Urinary bladder (tissue), 3 donors: ENCODE measurements at regions not wholly inside any gene's neighbourhood (a gene's known extent, or its start where the extent isn't known, plus 50 kb on each side); places are given as distances from the start of the nearest gene placed in this dataset.
"Not testable (repeated sequence)": the region's sequence is repeated elsewhere in the genome, so short reads cannot be mapped to it uniquely, and the experiment has no call there.

Source experiments
- DNase-seq: peaks from one replicate; pipeline ENCODE4 v3.0.0-alpha.2; 2015; ENCODE audit errors: extremely low spot score
- H3K27ac ChIP-seq: one replicate; pipeline ENCODE4 v1.5.1; 2013; ENCODE audit warnings: low read depth, mild to moderate bottlenecking, moderate library complexity
- H3K36me3 ChIP-seq: one replicate; pipeline ENCODE4 v1.6.1; 2013; ENCODE audit warnings: mild to moderate bottlenecking, moderate library complexity; ENCODE audit not compliant: insufficient read depth
- H3K4me1 ChIP-seq: one replicate; pipeline ENCODE4 v1.6.1; 2013; ENCODE audit warnings: mild to moderate bottlenecking, moderate library complexity; ENCODE audit not compliant: insufficient read depth
- H3K4me3 ChIP-seq: one replicate; pipeline ENCODE4 v1.5.1; 2013; ENCODE audit warnings: low read depth, low read length
- WGBS: extraction: QIAGEN DNeasy Blood & Tissue Kit; methylation state at CpG from one replicate; pipeline ENCODE4 v1.1.7; 2013; 5-methylcytosine and 5-hydroxymethylcytosine counted together
- donor health status: healthy with polysubstance abuse.
- donor health status: healthy.

DNA sequence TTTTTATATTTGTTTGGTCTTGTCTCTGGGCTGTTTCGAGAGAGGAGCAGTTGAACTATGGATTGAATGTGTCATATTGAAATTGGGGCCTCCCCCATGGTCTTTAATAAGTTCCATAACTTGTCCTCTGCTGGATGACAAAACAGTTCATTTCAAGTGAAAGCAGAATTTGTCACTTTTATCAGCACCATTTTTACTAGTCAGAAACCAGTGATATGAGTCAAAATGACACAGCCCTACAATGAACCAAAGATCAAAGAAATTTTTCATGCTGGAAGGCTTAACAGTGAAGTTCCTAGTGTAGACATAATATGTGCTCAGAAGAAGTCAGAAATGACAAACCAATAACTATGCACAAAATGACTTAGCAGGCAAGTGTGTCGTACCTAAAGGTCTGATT lies 133.6 kb upstream of the VWC2 start:
- Histone ChIP-seq H3K4me1 (no peaks in the 10 kb centered on the region), H3K36me3 (no peaks in the 10 kb centered on the region), H3K4me3 (no peak overlapping the region), H3K27ac (no peak overlapping the region)
- DNase-seq = no peak
- WGBS = 69% methylated on average over 2 of the region's 2 CpGs

GRCh38 chr7:49643321-49643720 lies 130.1 kb upstream of the VWC2 start:
- no peaks in the 10 kb centered on the region for H3K36me3 ChIP-seq
- H3K27ac ChIP-seq = no peak overlapping the region
- DNase-seq = no peak
- H3K4me3 ChIP-seq = no peak overlapping the region
- WGBS = 54% methylated on average over 5 of the region's 5 CpGs
- no peaks in the 10 kb centered on the region for H3K4me1 ChIP-seq

DNA sequence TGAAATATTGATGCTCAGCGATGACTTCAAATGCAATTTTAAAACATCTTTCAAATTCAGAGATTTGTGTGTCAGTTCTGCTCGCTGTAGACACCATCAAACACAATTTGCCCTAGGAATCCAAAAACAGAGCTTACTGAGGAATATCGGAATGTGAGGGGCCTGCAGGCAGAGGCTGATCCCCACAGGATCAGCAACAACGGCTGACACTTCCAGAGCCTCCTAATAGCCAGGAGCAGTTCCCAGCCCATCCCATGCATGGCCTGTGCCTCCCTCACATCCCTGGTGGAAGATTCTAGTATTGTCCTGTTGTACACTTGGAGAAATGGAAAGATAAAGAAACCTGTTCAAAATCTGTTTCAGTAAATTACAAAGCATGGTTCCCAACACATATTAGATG lies 129.7 kb upstream of the VWC2 start:
- Histone ChIP-seq H3K36me3 (no peaks in the 10 kb centered on the region), H3K4me3 (no peak overlapping the region), H3K4me1 (no peaks in the 10 kb centered on the region), H3K27ac (no peak overlapping the region)
- 71% methylated on average over 4 of the region's 4 CpGs for WGBS
- DNase-seq = no peak

- Histone ChIP-seq H3K27ac (no peak overlapping the region), H3K4me3 (no peak overlapping the region), H3K36me3 (no peaks in the 10 kb centered on the region), H3K4me1 (no peaks in the 10 kb centered on the region)
- DNase-seq = no peak
- whole genome bisulfite sequencing = 61% methylated on average over 3 of the region's 3 CpGs
Measured at GRCh38 chr7:49644396-49645166, 128.9 kb upstream of the VWC2 start.

- Histone ChIP-seq H3K4me3 (no peak overlapping the region), H3K4me1 (no peaks in the 10 kb centered on the region), H3K36me3 (no peaks in the 10 kb centered on the region), H3K27ac (no peak overlapping the region)
- no peak for DNase-seq
- WGBS = 67% methylated on average over 3 of the region's 3 CpGs
Measured at GRCh38 chr7:49645296-49645695, 128.1 kb upstream of the VWC2 start.

GRCh38 chr7:49660170-49660783 lies 113.2 kb upstream of the VWC2 start:
- H3K4me3 ChIP-seq = no peak overlapping the region
- no peaks in the 10 kb centered on the region for H3K4me1 ChIP-seq
- no peak overlapping the region for H3K27ac ChIP-seq
- WGBS = 70% methylated on average over 3 of the region's 3 CpGs
- H3K36me3 ChIP-seq = no peaks in the 10 kb centered on the region
- no peak for DNase-seq

DNA sequence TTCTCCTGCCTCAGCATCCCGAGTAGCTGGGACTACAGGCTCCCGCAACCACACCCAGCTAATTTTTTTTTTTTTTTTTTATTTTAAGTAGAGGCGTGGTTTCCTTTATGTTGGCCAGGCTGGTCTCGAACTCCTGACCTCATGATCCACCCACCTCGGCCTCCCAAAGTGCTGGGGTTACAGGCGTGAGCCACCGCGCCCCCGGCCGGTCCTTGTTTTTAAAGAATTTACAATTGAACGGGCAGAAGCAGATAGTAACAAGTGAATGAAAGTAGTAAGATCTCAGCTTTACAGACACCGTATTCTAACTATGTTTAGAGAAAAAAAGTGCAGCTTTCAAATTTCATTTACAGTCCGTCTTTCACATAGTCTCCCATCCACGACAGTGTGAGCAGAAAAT lies 112.5 kb upstream of the VWC2 start:
- WGBS = 83% methylated on average over 14 of the region's 14 CpGs
- no peaks in the 10 kb centered on the region for H3K36me3 ChIP-seq
- DNase-seq = no peak
- H3K4me1 ChIP-seq = no peaks in the 10 kb centered on the region
- no peak overlapping the region for H3K27ac ChIP-seq
- H3K4me3 ChIP-seq = no peak overlapping the region

DNA sequence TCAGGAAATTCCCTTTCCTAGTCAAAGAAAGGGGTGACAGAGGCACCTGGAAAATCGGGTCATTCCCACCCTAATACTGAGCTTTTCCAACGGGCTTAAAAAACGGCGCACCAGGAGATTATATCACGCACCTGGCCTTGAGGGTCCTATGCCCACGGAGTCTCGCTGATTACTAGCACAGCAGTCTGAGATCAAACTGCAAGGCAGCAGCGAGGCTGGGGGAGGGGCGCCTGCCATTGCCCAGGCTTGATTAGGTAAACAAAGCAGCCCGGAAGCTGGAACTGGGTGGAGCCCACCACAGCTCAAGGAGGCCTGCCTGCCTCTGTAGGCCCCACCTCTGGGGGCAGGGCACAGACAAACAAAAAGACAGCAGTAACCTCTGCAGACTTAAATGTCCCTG lies 107.5 kb upstream of the VWC2 start:
- not testable (repeated sequence) for H3K27ac ChIP-seq, DNase-seq, H3K4me1 ChIP-seq, H3K36me3 ChIP-seq, H3K4me3 ChIP-seq
- WGBS = 68% methylated on average over 10 of the region's 10 CpGs

GRCh38 chr7:49666764-49667163 lies 106.7 kb upstream of the VWC2 start:
- DNase-seq = no peak
- Histone ChIP-seq H3K27ac (no peak overlapping the region), H3K36me3 (no peaks in the 10 kb centered on the region), H3K4me1 (no peaks in the 10 kb centered on the region), H3K4me3 (no peak overlapping the region)
- 48% methylated on average over 1 of the region's 1 CpG for WGBS

GRCh38 chr7:49669285-49669684 lies 104.2 kb upstream of the VWC2 start:
- Histone ChIP-seq H3K4me1 (no peaks in the 10 kb centered on the region), H3K36me3 (no peaks in the 10 kb centered on the region), H3K27ac (no peak overlapping the region), H3K4me3 (no peak overlapping the region)
- WGBS = 66% methylated on average over 1 of the region's 1 CpG
- DNase-seq = no peak

DNA sequence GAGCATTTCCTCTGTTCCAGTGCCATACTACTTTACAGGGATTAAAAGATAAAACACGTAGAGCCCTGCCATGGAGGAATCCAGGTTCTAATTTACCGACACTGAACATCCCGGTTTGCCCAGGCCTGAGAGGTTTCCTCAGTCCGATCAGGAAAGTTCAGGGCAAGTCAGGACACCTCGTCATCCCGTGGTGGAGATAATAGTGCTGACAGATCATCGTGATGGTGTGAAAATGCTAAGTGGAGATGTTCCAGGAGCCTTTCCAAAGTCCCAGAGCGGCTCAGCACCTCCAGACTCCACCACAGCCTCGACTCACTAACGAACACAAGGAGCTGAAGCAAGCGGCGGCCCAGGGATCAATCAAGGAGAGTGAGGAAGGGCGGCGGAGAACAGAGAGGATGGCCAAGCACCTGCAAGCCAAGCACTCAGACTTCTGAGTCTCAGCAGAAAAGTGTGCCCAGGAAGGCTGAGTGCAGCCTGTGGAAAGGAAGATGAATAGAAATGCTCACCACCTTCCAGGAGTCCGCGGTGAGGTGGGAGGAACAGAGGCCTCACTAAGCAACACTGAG lies 103.7 kb upstream of the VWC2 start:
- DNase-seq = no peak
- Histone ChIP-seq H3K27ac (no peak overlapping the region), H3K36me3 (no peaks in the 10 kb centered on the region), H3K4me3 (no peak overlapping the region), H3K4me1 (no peaks in the 10 kb centered on the region)
- WGBS = 82% methylated on average over 16 of the region's 16 CpGs

DNA sequence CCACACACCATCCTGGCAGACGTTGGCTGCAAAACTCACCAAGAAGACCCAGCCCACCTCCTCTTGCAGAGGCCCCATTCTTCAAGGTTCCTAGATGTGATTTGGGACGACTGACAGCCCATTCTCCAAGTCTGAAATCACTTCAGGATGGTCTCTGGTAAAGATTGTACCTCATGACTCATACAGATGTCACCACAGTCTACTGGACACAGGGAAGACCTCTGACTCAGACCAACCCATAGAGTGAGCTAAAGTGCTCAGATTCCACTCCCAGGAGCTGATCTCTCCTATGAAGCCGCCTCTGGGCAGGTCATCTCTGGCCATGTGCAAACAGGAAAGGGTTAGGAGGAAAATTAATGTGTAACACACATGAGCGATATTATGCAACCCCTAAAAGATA lies 102.4 kb upstream of the VWC2 start:
- no peak for DNase-seq
- H3K36me3 ChIP-seq = no peaks in the 10 kb centered on the region
- no peak overlapping the region for H3K27ac ChIP-seq
- WGBS = 74% methylated on average over 4 of the region's 4 CpGs
- H3K4me3 ChIP-seq = no peak overlapping the region
- H3K4me1 ChIP-seq = no peaks in the 10 kb centered on the region

- H3K27ac ChIP-seq = no peak overlapping the region
- no peaks in the 10 kb centered on the region for H3K36me3 ChIP-seq
- no peak overlapping the region for H3K4me3 ChIP-seq
- no peak for DNase-seq
- H3K4me1 ChIP-seq = no peaks in the 10 kb centered on the region
- 78% methylated on average over 2 of the region's 2 CpGs for WGBS
Measured at GRCh38 chr7:49692516-49692915, 80.9 kb upstream of the VWC2 start.

DNA sequence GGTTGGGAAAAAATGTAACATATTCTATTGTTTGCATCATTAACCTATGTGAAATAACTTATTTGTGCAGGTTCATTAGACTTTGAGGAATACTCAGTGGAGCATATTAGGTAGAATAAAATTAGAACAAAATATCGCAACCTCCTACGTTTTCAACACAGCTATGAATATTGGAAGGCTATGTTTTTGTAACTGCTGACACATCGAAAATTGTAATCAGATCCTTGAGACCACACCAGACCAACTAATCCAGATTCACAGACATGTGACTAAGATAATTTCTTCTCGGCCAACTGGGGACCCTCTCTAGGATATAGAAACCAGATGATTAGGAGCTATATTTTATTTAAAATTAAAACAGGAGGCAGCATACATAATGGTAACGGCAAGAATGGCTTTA lies 77.5 kb upstream of the VWC2 start:
- H3K4me1 ChIP-seq = no peaks in the 10 kb centered on the region
- H3K27ac ChIP-seq = no peak overlapping the region
- DNase-seq = no peak
- no peaks in the 10 kb centered on the region for H3K36me3 ChIP-seq
- WGBS = 80% methylated on average over 5 of the region's 5 CpGs
- no peak overlapping the region for H3K4me3 ChIP-seq
